ENCODE measurements at regions not wholly inside any gene's neighbourhood (a gene's known extent, or its start where the extent isn't known, plus 50 kb on each side); places are given as distances from the start of the nearest gene placed in this dataset.

DNA sequence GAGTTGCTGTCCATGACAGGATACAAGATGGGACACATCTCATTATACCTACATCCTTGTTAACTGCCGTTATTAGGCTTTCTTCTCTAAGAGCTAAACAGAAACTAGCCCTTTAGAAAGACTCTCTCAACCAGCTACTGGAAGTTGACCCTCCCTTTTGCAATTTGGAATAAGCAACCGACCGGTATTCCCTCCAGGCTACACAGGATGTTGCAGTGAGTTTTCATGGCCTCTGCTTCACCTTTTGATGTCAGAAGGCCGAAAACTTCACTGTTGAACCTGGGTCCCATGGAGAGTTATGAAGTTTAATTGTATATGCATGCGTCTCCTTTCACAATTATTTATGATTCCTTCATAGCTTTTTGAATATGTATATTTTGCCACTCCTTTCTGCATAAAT, 1042.5 kb upstream of the SPRY2 start:
- FAIRE-seq (no peak), DNase-seq (ENCODE audit: low read depth, low spot score) (no peak)
- no peaks in the 10 kb centered on the region for H3K79me2 ChIP-seq (ENCODE audit: control insufficient read depth, insufficient read depth, low read length)
- H3K9me1 ChIP-seq (replicated peaks; ENCODE audit: control insufficient read depth, extremely low read depth, insufficient read depth, low read length) = no peaks in the 10 kb centered on the region
- ChIA-PET POLR2A (no interaction called here), CTCF (interaction anchor here (1.4 kb wide), 1 partner anchor 11 kb away, joined by 5 read pairs; no protein-coding TSS in a partner anchor)
- H3K27me3 ChIP-seq (ENCODE audit: control insufficient read depth in 2 of 2, insufficient read depth in 2 of 2, low read length in 2 of 2) = no peaks in the 10 kb centered on the region
- H3K4me2 ChIP-seq (ENCODE audit: insufficient read depth, low read length) = no peak overlapping the region
- H3K4me1 ChIP-seq (ENCODE audit: control insufficient read depth, extremely low read depth, insufficient read depth, low read length) = no peaks in the 10 kb centered on the region
- intact Hi-C loops (cut with micrococcal nuclease) (no loop called here), dilution Hi-C loops (cut with MboI; ENCODE audit: extremely low pct_ligation_motif_present, low sequenced_read_pairs) (no loop called here)
- H4K20me1 ChIP-seq (replicated peaks; ENCODE audit: control insufficient read depth, extremely low read depth, insufficient read depth, low read length) = no peaks in the 10 kb centered on the region
- H3K9ac ChIP-seq (replicated peaks; ENCODE audit: extremely low read depth, insufficient read depth, low read length) = no peak overlapping the region
- H2AFZ ChIP-seq (ENCODE audit: low read depth, low read length) = no peak overlapping the region
- TF ChIP-seq GATA2 (IDR thresholded peaks at IDR 0.05; ENCODE audit: insufficient read depth, insufficient read length, low read depth, low read length) = no peak
- TF ChIP-seq JUN (IDR thresholded peaks at IDR 0.05; ENCODE audit: borderline replicate concordance, insufficient read depth, insufficient read length, low read depth) = no peak
- TF ChIP-seq EZH2 (IDR thresholded peaks at IDR 0.05; ENCODE audit: borderline replicate concordance, low read depth, low read length, severe bottlenecking) = no peak
- TF ChIP-seq MAX (IDR thresholded peaks at IDR 0.05; ENCODE audit: insufficient read depth, insufficient read length) = no peak
- no peak for TF ChIP-seq POLR2AphosphoS5 (IDR thresholded peaks at IDR 0.05; ENCODE audit: insufficient read depth, low read depth, low read length)
- TF ChIP-seq MYC (IDR thresholded peaks at IDR 0.05; ENCODE audit: low read depth, low read length) = no peak
- no peak for TF ChIP-seq FOS (IDR thresholded peaks at IDR 0.05; ENCODE audit: borderline replicate concordance, insufficient read depth, low read length)
- no peaks in the 10 kb centered on the region for H3K9me3 ChIP-seq (replicated peaks; ENCODE audit: control insufficient read depth, insufficient read depth, low read length)
- H3K4me3 ChIP-seq (replicated peaks in 1 of 3; ENCODE audit: insufficient read depth in 1 of 3, low read depth in 1 of 3, low read length in 3 of 3) = no peak overlapping the region
- no peak overlapping the region for H3K27ac ChIP-seq (ENCODE audit: insufficient read depth, low read depth, low read length)
- H3K36me3 ChIP-seq (ENCODE audit: control insufficient read depth in 2 of 2, extremely low read depth in 1 of 2, insufficient read depth in 2 of 2, low read length in 2 of 2) = no peaks in the 10 kb centered on the region
- BruUV-seq (replicated peaks) = no TSS peak

DNA sequence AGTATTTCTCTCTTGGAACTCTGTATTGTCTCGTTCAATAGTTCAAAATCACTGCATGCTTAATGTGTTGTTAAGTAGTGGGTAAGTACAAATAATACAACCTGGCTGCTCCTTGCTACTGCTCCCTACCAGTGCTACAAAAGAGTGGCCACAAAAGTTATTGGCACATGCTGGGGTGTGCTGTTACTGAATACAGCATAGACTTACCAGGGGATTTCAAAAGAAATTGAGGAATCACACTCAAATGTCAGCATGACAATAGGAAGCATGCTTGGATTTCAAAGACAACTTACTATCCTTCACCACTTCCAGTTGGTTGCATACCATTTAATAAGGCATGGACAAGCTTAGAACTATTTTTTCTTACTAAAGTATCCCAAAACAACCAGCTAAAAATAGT, 1041.3 kb upstream of the SPRY2 start:
- no peaks in the 10 kb centered on the region for H3K9me3 ChIP-seq (replicated peaks; ENCODE audit: control insufficient read depth, insufficient read depth, low read length)
- no TSS peak for BruUV-seq (replicated peaks)
- intact Hi-C loops (cut with micrococcal nuclease) = no loop called here
- H4K20me1 ChIP-seq (replicated peaks; ENCODE audit: control insufficient read depth, extremely low read depth, insufficient read depth, low read length) = no peaks in the 10 kb centered on the region
- no peak overlapping the region for H3K4me2 ChIP-seq (ENCODE audit: insufficient read depth, low read length)
- H3K4me1 ChIP-seq (ENCODE audit: control insufficient read depth, extremely low read depth, insufficient read depth, low read length) = no peaks in the 10 kb centered on the region
- TF ChIP-seq POLR2AphosphoS5 (IDR thresholded peaks at IDR 0.05; ENCODE audit: insufficient read depth, low read depth, low read length) (no peak), MYC (IDR thresholded peaks at IDR 0.05; ENCODE audit: low read depth, low read length) (no peak), JUN (IDR thresholded peaks at IDR 0.05; ENCODE audit: borderline replicate concordance, insufficient read depth, insufficient read length, low read depth) (no peak), MAX (IDR thresholded peaks at IDR 0.05; ENCODE audit: insufficient read depth, insufficient read length) (no peak), EZH2 (IDR thresholded peaks at IDR 0.05; ENCODE audit: borderline replicate concordance, low read depth, low read length, severe bottlenecking) (no peak), GATA2 (IDR thresholded peaks at IDR 0.05; ENCODE audit: insufficient read depth, insufficient read length, low read depth, low read length) (no peak), POLR2A (IDR thresholded peaks at IDR 0.05; ENCODE audit: low read depth, low read length) (no peak), FOS (IDR thresholded peaks at IDR 0.05; ENCODE audit: borderline replicate concordance, insufficient read depth, low read length) (no peak)
- TF ChIP-seq, protein P1, sequence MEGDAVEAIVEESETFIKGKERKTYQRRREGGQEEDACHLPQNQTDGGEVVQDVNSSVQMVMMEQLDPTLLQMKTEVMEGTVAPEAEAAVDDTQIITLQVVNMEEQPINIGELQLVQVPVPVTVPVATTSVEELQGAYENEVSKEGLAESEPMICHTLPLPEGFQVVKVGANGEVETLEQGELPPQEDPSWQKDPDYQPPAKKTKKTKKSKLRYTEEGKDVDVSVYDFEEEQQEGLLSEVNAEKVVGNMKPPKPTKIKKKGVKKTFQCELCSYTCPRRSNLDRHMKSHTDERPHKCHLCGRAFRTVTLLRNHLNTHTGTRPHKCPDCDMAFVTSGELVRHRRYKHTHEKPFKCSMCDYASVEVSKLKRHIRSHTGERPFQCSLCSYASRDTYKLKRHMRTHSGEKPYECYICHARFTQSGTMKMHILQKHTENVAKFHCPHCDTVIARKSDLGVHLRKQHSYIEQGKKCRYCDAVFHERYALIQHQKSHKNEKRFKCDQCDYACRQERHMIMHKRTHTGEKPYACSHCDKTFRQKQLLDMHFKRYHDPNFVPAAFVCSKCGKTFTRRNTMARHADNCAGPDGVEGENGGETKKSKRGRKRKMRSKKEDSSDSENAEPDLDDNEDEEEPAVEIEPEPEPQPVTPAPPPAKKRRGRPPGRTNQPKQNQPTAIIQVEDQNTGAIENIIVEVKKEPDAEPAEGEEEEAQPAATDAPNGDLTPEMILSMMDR (IDR thresholded peaks at IDR 0.05; ENCODE audit: extremely low read depth in 1 of 2, insufficient read depth in 1 of 2, low read depth in 1 of 2, low read length in 2 of 2) = no peak
- H3K9me1 ChIP-seq (replicated peaks; ENCODE audit: control insufficient read depth, extremely low read depth, insufficient read depth, low read length) = no peaks in the 10 kb centered on the region
- ChIA-PET CTCF (interaction anchor here (1.4 kb wide), 1 partner anchor 12 kb away, joined by 5 read pairs; no protein-coding TSS in a partner anchor), POLR2A (no interaction called here)
- H3K36me3 ChIP-seq (ENCODE audit: control insufficient read depth in 2 of 2, extremely low read depth in 1 of 2, insufficient read depth in 2 of 2, low read length in 2 of 2) = no peaks in the 10 kb centered on the region
- H3K79me2 ChIP-seq (ENCODE audit: control insufficient read depth, insufficient read depth, low read length) = no peaks in the 10 kb centered on the region
- H3K4me3 ChIP-seq (replicated peaks in 1 of 3; ENCODE audit: insufficient read depth in 1 of 3, low read depth in 1 of 3, low read length in 3 of 3) = no peak overlapping the region
- no peak overlapping the region for H2AFZ ChIP-seq (ENCODE audit: low read depth, low read length)
- dilution Hi-C loops (cut with MboI; ENCODE audit: extremely low pct_ligation_motif_present, low sequenced_read_pairs) = no loop called here
- no peak for DNase-seq (ENCODE audit: low read depth, low spot score)
- FAIRE-seq = no peak
- H3K9ac ChIP-seq (replicated peaks; ENCODE audit: extremely low read depth, insufficient read depth, low read length) = no peak overlapping the region
- no peak overlapping the region for H3K27ac ChIP-seq (ENCODE audit: insufficient read depth, low read depth, low read length)
- no peaks in the 10 kb centered on the region for H3K27me3 ChIP-seq (ENCODE audit: control insufficient read depth in 2 of 2, insufficient read depth in 2 of 2, low read length in 2 of 2)

Measured in endothelial cell of umbilical vein (primary cell).